ENCODE measurements at regions not wholly inside any gene's neighbourhood (a gene's known extent, or its start where the extent isn't known, plus 50 kb on each side); places are given as distances from the start of the nearest gene placed in this dataset.
A peak's percentile ranks its signal among the peaks of the same experiment; 100 is the strongest.

DNA sequence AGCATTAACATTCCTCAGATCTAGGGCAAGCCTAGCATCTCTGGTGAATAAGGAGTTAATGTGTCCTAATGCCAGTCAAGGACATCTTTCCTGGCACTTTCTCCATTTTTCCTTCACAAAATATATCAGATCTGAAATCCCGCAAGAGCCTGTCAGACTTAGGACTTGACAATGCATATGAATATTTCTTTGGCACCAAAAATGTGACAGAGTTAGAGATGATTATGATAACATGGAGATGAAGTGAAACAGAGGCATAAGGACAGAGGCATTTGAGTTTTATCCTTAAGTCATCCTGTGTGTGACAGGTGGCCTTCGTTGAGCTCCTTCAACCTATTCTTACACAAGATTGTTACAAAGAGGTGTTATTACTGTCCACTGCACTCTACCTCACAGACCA, 388.0 kb downstream of the EMP1 start:
- intact Hi-C loops (cut with DNase I): no loop called here
- no peak for DNase-seq

DNA sequence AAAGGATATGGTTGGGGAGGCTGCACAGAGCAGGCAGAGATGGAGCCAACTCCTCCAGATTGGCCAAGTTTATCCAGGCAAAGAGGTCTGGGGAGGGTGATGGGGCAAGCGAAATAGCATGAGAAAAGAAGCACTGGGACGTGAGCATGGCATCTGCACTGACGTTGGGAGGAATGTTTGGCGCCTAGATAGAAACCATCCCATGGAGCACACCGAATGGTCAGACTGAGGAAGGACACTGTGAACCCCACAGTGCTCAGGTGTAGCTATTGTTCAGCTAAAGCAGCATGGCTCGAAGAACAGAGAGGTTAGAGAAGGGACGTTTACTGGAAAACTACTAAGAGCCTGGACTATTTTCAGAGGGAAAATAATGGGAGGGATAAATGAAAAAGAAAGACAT, 387.1 kb downstream of the EMP1 start:
- DNase-seq: no peak
- intact Hi-C loops (cut with DNase I): no loop called here

DNA sequence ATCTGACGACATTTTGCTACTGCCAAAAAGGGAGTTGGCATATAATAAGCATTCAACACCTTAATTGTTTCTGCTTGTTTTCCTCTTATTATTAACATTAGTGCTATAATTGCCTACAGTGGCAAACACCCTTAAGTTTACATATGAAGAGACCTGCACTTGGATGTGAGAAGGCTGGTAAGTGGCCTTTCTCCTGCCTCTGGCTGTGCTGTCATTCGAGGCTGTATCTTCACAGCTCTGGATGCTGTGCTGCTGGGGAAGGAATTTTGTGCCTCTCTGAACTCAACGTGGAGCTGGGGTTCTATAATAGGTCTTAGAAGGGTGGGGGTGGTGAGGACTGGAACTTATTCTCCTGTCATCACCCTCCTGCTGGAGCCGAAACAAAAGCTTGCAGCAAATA, 385.9 kb downstream of the EMP1 start:
- intact Hi-C loops (cut with DNase I): no loop called here
- DNase-seq: no peak

DNA sequence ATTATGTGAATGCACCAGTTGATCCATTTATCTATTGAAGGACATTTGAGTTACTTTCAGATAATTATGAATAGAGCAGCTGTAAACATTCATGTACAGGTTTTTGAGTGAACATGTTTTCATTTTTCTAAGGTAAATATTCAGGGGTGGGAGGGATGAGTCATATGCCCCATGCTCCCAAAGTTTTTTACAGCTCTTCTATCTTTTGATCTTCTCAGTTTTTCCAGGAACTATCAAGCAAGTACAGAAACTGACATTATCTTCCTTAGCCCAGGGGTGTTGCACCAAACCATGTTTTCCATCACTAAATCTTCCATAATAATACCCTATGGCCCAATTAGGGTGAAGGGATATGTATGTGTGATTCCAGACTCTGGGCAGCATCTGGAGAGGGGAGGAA, 384.5 kb downstream of the EMP1 start:
- DNase-seq: no peak
- intact Hi-C loops (cut with DNase I): no loop called here

DNA sequence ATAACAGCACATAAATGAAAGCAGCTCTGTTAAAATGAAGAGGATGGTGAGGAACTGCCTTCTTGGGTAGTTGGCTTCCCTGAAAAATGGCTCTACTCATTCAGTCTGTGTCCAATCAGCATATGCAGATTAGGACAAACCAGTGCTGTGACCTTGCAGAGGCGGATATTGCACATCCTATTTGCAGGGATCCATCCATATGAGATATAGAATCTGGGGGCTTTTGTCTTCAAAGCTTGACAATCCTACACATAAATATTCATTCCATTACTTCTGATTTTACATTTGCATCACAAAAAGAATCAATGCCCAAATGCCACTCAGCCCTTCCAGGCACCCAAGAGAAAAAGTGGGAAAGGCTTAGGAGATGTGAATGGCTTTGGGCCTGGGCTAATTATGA, 383.7 kb downstream of the EMP1 start:
- intact Hi-C loops (cut with DNase I): no loop called here
- DNase-seq: no peak

DNA sequence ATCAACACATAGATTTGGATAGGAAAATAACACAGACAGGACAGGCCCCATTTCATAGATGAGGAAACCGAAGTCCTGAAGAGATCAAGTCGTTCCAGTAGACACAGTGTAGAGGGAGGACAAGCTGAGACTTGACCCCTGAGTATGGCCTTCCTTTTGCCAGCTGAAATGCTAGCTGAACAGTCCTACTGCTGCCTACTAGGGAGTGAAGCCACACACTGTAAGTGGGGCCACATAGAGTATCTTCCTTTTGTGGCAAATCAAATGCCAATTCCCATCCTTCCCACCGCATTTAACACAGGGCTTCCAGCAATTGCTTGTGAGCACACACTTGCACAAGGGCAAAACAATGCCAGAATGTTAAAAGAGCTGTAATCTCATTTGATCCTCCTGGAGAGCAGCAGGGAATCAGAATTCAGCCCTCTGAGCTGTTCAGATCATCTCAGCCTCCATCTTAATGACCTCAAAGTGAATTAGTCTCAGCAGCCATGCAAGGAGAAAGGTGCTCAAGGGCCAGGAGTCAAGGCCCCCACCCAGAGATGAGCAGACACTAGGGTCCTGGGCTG, 380.5 kb downstream of the EMP1 start:
- intact Hi-C loops (cut with DNase I): no loop called here
- no peak for DNase-seq

DNA sequence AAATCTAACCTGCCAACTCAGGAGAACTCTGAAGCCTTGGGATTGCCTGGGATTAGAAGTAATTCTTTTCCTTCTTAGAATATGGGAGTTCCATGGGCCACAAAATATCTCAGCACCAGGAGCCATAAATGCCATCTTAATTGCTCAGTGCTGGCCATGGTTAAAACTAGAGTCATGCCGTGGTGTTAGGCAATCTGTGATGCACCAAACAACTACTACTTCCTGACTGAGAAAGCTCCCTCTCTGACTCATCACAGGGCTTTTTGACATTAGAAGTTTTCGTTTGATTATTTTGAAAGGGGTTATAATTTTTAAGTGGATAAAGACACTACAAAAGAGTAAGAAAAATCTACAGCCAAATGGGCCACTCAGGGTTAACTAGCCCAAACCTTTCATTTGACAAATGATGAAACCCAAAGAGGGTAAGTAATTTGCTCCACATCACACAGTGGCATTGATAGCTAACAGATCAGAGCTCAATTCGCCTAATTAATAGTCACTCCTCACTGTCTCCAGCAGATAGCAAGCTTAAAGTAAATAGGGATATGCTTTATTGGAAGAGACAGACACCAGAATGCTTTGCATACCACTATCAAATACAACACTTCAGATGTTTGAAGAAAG, 377.3 kb downstream of the EMP1 start:
- DNase-seq: no peak
- intact Hi-C loops (cut with DNase I): no loop called here

DNA sequence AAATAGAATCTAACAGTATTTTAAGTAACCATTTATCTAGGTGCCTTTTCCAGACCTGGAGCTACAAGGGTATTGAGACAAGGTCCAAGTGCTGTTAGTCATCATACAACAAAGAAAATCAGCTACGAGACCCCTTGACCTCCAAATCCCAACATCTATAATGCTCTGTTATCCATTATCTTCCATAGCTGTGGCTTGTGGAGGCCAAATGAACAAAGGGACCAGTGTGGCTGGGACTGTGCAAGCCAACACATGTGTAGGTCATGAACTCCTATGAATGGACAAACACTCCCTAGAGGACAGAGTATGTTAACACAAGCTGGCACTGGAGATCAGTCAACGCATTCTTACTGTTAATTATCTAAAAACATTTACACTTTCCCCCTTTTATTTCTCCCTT, 374.5 kb downstream of the EMP1 start:
- peak in 1 of 42 donors; percentile 7 for DNase-seq
- intact Hi-C loops (cut with DNase I): no loop called here

DNA sequence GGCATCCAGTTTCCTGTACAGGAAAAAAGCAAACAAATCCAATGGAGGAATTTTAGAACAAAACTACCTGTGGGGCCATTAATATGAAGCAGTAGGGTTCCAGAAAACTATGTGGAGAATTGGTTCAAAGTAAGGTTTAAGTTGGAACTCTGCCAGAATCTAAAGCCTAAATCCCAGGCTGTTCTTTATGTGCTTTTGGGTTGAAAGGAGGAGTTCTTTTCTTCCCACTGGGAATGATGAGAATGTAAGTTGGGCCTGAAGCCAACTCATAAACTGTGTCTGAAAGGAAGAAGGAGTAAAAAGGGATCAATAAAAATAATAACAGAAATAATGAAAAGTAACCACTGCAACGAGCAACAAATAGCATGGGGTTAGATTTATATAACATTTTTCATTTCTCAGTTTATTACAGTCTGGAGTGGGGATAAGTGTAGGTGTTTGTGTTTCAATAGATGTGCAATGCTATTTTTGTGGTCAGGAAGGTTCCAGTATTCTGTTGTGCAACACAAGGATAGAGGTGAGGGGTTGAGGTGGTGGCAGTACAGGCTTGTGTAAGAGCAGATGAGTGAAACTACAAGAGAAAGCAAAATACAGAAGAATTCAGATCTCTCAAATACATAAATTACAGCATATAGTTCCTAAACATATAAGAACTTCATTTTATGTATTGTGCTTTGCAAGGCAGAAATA, 373.6 kb downstream of the EMP1 start:
- intact Hi-C loops (cut with DNase I): no loop called here
- no peak for DNase-seq

DNA sequence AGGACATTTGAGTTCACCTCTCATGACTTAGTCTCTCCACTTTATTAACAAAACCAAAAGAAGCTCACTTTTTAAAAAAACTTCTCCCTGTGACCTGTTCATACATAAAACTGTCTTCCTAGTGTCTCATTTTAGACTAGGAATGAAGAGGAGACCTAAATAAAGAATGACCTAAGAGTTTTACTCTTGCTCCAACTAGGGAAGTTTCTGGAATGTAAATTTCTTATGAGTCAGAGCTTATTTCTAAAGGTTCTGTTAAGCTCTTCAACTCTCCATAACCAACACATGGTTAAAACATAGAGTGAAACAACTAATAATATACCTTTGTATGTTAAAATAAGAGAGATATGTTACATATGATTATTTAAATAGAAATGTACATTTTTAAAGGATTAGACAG, 369.8 kb downstream of the EMP1 start:
- DNase-seq: no peak
- intact Hi-C loops (cut with DNase I): no loop called here

DNA sequence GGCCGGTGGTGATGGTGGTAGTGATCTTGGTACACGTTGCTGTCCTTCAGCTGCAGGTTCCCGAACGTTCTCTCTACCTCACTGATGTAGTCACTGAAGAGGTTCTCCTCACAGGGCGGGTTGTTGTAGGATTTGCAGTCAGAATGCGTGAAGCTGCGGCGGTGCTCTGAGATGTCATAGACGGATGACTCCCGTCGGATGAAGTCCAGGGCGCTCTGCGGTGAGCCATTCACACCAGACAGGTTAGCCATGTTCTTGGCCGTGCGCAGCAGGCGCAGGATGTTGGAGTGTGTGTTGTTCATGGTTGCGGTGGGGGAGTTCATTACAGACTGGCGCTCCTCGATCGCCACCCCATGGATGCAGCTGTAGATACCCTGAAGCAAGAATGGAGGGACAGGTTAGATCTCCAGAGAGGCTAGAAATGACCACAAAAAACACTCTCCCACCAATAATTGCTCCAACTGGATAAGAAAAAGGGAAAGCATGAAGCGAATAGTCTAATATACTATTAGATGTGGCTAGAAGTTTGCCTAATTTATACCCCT, 367.8 kb downstream of the EMP1 start:
- intact Hi-C loops (cut with DNase I): no loop called here
- DNase-seq: no peak

DNA sequence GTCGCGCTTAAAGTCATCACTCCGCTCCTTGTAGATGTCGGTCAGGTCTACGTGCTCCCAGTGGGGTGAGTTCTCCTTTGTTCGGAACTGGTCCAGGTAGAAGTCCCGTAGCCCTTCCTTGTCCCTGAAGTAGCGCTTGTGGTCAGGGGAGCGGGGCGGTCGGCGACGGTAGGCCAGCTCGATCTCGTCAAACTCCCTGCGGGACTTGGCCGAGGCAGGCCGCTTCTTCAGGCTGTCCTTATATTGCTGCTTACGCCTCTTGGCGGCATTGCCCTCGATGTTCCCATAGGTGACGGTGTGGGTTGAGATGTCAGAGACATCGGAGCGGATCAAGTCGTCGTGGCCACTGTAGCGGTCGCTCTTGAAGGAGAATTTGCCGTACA, 367.2 kb downstream of the EMP1 start:
- intact Hi-C loops (cut with DNase I): no loop called here
- no peak for DNase-seq

DNA sequence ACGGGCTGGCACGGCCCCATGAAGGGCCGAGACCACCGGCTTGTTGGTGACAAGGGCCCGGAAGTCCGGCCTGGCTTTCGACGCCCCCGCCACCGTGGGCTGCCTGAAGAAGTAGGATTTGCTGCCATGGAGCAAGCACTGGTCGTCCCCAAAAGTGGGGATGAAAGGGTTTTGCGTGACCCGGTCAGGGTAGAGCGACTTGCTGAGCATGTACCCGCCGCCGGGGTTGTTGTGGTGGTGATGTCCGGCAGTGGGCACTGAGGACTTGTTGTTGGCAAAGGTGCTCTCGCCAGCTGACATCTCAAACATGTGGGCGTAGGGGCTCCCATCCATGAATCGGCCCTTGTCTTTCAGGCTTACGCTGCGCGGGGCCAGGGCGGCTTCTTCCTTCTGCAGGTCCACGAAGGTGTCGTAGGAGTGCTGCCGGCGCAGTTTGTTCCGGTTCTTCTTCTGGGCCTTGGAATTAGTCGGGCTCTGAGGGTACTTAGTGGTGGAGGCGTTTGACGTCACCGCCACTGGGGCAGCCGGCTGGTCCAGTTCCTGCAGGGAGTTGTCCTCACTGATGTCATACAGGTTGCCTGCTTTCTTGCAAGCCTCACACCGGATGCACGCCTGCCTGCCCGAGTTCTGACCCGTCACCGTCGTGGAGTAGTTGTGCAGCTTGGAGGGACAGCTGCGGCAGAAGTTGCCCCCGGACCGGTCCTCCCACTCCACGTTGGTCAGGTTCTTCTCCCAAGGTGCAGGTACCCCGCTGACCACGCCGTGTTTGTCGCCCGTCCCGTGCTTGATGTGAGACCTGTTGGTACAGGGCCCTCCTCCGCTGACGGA, 366.6 kb downstream of the EMP1 start:
- intact Hi-C loops (cut with DNase I): no loop called here
- DNase-seq: no peak

DNA sequence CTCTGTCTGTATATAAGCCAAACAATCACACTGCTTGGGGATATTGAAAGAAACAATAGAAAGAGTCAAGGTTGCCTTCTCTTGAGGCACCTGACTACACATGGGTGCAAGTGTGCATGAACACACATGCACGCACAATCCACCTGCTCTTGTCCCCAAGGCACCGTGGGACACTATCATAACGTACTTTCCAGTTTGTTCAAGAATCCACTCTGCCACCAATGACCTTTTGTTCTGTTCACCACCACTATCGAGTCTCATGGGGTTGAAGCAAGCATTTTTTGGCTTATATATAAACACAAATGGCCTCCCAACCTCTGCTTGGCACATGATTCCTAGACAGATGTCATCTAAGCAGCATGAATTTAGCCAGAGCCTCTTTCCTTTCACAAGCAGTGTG, 365.4 kb downstream of the EMP1 start:
- intact Hi-C loops (cut with DNase I): no loop called here

DNA sequence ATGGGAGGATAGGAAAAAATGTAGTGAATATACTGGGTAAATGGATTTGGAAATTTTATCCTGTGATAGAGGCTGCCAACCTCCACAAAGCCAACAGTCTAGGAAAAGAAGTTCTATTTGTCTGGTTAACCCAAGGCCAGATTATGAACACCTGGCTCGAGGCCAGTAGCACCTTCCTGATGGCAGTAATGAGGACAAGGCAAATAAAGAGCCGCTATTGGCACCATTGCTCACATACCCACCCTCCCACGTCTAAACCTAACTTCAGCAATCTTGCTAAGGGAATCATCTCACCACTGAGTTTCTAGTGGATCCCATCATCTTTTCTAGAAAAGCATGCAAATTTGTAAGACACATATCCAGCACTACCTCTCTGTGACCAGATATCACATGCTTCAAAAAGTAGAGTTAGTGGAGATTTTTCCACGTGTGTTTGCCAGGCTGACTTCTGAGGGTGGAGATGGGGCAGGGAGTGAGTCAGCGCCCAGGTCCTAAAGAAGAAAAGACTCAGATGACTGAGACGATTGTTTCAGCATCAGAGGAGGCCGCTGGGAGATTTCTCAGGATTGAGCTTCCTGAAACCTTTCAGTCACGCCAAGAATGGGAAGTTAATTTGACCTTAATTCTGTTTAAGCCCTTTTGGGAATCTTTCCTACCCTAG, 362.9 kb downstream of the EMP1 start:
- intact Hi-C loops (cut with DNase I): no loop called here
- peak in 1 of 42 donors; percentile 13 for DNase-seq

More for the DNA sequence above, 365.4 kb downstream of the EMP1 start:
- no peak for DNase-seq

DNA sequence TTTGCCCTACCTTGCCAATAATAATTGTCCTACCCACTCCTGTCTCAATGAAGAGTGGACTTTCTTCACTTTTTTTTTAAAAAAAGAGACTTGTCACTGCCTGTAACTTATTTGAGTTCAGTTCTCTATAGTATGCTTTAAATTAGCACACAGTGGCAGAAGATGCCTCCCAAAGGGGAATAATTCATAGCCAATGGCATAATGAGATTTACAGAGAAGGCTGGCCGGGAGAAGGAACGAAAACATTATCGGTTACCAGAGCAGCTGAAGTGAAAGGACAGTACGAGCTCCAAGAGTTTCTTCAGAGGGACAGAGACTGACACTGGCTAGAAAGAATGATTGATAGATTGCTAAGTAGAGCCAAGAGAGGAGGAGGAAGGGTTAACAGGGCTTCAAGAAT, 356.3 kb downstream of the EMP1 start:
- intact Hi-C loops (cut with DNase I): no loop called here
- DNase-seq: no peak

DNA sequence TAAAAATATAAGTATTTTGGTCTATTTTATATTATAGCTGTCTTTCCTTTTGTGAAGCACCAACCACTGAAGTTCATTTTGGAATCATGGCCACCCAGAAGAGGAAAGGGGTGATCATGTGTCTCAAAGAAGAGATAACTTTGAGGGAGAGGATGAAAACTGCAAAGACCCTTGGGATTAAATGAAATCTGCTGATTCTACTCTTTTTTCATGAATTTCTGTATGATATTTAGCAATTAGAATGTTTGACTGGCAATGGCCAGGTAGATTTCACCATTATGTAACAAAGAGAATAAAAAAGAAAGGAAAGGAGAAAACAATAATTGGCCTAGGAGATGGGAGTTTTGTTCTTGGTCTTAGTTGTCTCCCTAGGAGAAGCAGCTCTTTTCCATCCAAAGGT, 350.8 kb downstream of the EMP1 start:
- intact Hi-C loops (cut with DNase I): no loop called here

DNA sequence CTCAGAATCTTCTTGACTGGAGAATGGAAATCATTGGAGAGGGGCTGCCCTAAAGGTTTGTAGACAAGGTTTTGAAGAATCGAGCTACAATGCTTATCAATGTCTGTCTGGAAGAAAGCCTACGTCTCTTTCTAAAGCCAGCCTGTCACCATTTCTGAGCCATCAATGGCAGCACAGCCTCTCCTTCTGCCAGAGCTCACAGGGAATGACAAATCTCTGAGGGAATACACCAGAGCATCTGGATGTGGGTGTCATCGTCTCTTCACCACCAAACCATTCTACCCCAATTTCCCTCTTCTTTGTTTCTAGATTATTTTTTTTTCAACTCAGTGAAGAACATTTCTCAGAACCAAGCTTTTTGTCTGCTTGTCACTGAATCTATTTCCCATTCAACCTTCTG, 349.7 kb downstream of the EMP1 start:
- peak in 6 of 42 donors; percentile 28 to 53 (median 44) for DNase-seq
- intact Hi-C loops (cut with DNase I): no loop called here

More for the DNA sequence above, 350.8 kb downstream of the EMP1 start:
- no peak for DNase-seq

DNA sequence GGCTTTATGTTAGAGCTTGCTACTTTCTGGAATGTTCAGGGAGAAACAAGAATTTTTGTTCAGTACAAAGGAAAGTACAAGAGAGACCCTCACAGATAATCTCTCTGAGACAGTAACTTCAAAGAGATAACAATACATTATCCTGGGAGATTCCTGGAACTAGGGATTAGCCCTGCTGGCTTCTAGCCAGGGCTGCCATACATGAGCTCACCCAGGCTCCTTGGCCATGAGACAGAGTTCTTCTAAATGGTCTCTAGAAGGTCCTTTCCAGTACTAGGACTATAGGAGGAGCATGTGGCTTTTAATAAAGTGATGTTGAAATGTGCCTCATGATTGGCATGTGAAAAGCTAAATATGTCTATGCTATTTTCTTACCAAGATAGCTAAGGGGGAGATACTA, 342.5 kb downstream of the EMP1 start:
- no peak for DNase-seq
- intact Hi-C loops (cut with DNase I): loop anchor here (10.0 kb wide), 1 partner anchor 174 kb away; no protein-coding TSS in a partner anchor

Measured in head of caudate nucleus (tissue), 42 donors.